AG08396 (cell line): ENCODE measurements at regions not wholly inside any gene's neighbourhood (a gene's known extent, or its start where the extent isn't known, plus 50 kb on each side); places are given as distances from the start of the nearest gene placed in this dataset.

Source experiments
- DNase-seq: peaks from one replicate; pipeline ENCODE4 v3.0.0; 2012; ENCODE audit warnings: low spot score, mixed read lengths

GRCh38 chr16:65545413-65545956 lies 423.6 kb upstream of the CDH11 start:
- no peak for DNase-seq

GRCh38 chr16:65543781-65544740 lies 422.2 kb upstream of the CDH11 start:
- no peak for DNase-seq

GRCh38 chr16:65541646-65542045 lies 419.8 kb upstream of the CDH11 start:
- DNase-seq, result no peak

- DNase-seq, result no peak
Measured at GRCh38 chr16:65540901-65541300, 419.0 kb upstream of the CDH11 start.

GRCh38 chr16:65538976-65539375 lies 417.1 kb upstream of the CDH11 start:
- no peak for DNase-seq

GRCh38 chr16:65537336-65537735 lies 415.5 kb upstream of the CDH11 start:
- no peak for DNase-seq

GRCh38 chr16:65534121-65534528 lies 412.3 kb upstream of the CDH11 start:
- DNase-seq, result no peak

GRCh38 chr16:65532846-65533245 lies 411.0 kb upstream of the CDH11 start:
- no peak for DNase-seq

- DNase-seq, result no peak
Measured at GRCh38 chr16:65532258-65532657, 410.4 kb upstream of the CDH11 start.

GRCh38 chr16:65531475-65531874 lies 409.6 kb upstream of the CDH11 start:
- no peak for DNase-seq

GRCh38 chr16:65525707-65526106 lies 403.8 kb upstream of the CDH11 start:
- DNase-seq, result no peak

- DNase-seq, result peak; percentile 35
Measured at GRCh38 chr16:65524997-65525396, 403.1 kb upstream of the CDH11 start.

GRCh38 chr16:65524231-65524630 lies 402.4 kb upstream of the CDH11 start:
- no peak for DNase-seq

GRCh38 chr16:65523283-65523944 lies 401.6 kb upstream of the CDH11 start:
- no peak for DNase-seq

- DNase-seq, result no peak
Measured at GRCh38 chr16:65522412-65522811, 400.5 kb upstream of the CDH11 start.

GRCh38 chr16:65521633-65522328 lies 399.9 kb upstream of the CDH11 start:
- no peak for DNase-seq

- DNase-seq, result no peak
Measured at GRCh38 chr16:65519402-65519801, 397.5 kb upstream of the CDH11 start.

GRCh38 chr16:65515193-65515592 lies 393.3 kb upstream of the CDH11 start:
- no peak for DNase-seq

- DNase-seq, result no peak
Measured at GRCh38 chr16:65510850-65511249, 389.0 kb upstream of the CDH11 start.

- DNase-seq, result no peak
Measured at GRCh38 chr16:65510241-65510640, 388.4 kb upstream of the CDH11 start.

GRCh38 chr16:65509172-65509571 lies 387.3 kb upstream of the CDH11 start:
- no peak for DNase-seq

- no peak for DNase-seq
Measured at GRCh38 chr16:65500919-65501318, 379.1 kb upstream of the CDH11 start.
